ENCODE measurements at regions not wholly inside any gene's neighbourhood (a gene's known extent, or its start where the extent isn't known, plus 50 kb on each side); places are given as distances from the start of the nearest gene placed in this dataset.

GRCh38 chr2:18475884-18476283 lies 84.6 kb downstream of the RDH14 start:
- TF ChIP-seq CTCF (IDR thresholded peaks at IDR 0.05; ENCODE audit: low read depth, low read length, poor library complexity, severe bottlenecking) (no peak), EZH2phosphoT487 (IDR thresholded peaks at IDR 0.05; ENCODE audit: borderline replicate concordance, low read length) (no peak)
